Stimulated activated naive B cell treated with anti-CD40 and anti-IgM and Interleukin-4, amounts not matched to agents 10 μg/mL and 1 μg/mL and 100 μg/mL, for 72 hours (primary cell): ENCODE measurements at regions not wholly inside any gene's neighbourhood (a gene's known extent, or its start where the extent isn't known, plus 50 kb on each side); places are given as distances from the start of the nearest gene placed in this dataset.
A peak's percentile ranks its signal among the peaks of the same experiment; 100 is the strongest.

Experiments
- ATAC-seq, 2 donors: fragments of 150-1000 bp; cut with Tn5 transposase; replicated peaks; 2 replicates each; pipeline ENCODE4 v1.10.0; 2021; ENCODE audit warnings: moderate library complexity in 1 of 2
- DNase-seq: peaks from one replicate; pipeline ENCODE4 v3.0.0; 2021
- H3K27ac Mint-ChIP-seq: one replicate; pipeline ENCODE4 v1.8.0; 2022; ENCODE audit warnings: mild to moderate bottlenecking, mixed read lengths
- H3K27me3 Mint-ChIP-seq, 2 donors: one replicate each; pipeline ENCODE4 v1.8.0; 2022; ENCODE audit warnings: mixed read lengths in 2 of 2
- H3K36me3 Mint-ChIP-seq, 2 donors: one replicate each; pipeline ENCODE4 v1.8.0; 2022; ENCODE audit warnings: mixed read lengths in 2 of 2, mild to moderate bottlenecking in 1 of 2
- H3K4me1 Mint-ChIP-seq, 2 donors: one replicate each; pipeline ENCODE4 v1.8.0; 2022; ENCODE audit warnings: mixed read lengths in 2 of 2, mild to moderate bottlenecking in 1 of 2
- H3K4me3 Mint-ChIP-seq, 2 donors: one replicate each; pipeline ENCODE4 v1.8.0; 2022; ENCODE audit warnings: mild to moderate bottlenecking in 2 of 2, mixed read lengths in 2 of 2, moderate library complexity in 1 of 2
- H3K9me3 Mint-ChIP-seq, 2 donors: one replicate each; pipeline ENCODE4 v1.8.0; 2022; ENCODE audit warnings: mixed read lengths in 2 of 2, mild to moderate bottlenecking in 1 of 2

DNA sequence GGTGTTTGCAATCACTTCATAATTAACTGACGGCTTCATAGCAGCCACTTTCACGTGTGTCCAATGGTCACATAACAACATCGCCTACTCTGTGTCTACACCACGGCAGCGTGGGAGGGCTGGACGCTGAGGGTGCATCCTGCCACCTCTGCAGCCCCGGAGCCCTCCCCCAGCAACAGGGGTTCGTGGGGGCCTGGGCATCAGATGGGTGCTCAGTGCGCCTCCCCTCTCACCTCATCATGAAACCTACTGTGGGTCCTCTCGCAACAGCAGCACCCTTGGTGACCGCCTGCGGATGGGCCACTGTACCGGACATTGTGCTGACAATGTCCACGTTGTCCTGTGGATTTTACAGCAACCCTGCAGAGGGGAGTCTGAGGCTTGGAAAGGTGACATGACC is 193.5 kb downstream of the UQCRFS1 start:
- Mint-ChIP-seq H3K4me3 (no peak overlapping the region), H3K36me3 (no peaks in the 10 kb centered on the region), H3K9me3 (no peaks in the 10 kb centered on the region), H3K27me3 (peaks cover 0 to 6% of the 10 kb centered on the region in 2 donors), H3K4me1 (no peaks in the 10 kb centered on the region), H3K27ac (no peak overlapping the region)
- DNase-seq (no peak), ATAC-seq (no peak)

DNA sequence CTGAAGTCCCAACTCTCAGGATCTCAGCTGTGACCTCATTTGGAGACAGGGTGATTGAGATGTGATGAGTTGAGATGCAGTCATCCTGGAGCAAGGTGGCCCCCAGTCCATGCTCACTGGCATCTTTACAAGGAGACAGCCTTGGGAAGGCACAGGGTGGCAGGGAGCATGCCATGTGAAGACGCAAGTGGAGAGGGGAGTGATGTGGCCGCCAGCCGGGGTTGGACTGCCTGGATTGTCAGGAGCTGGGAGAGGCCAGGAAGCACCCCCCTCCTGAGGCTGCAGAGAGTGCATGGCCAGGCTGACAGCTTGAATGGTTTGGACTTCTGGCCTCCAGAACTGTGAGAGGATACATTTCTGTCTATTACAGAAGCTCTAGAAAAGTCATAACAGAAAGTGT is 194.4 kb downstream of the UQCRFS1 start:
- H3K4me1 Mint-ChIP-seq: no peaks in the 10 kb centered on the region
- H3K36me3 Mint-ChIP-seq: no peaks in the 10 kb centered on the region
- H3K4me3 Mint-ChIP-seq: no peak overlapping the region
- peaks cover 0 to 6% of the 10 kb centered on the region in 2 donors for H3K27me3 Mint-ChIP-seq
- no peaks in the 10 kb centered on the region for H3K9me3 Mint-ChIP-seq
- ATAC-seq: no peak
- no peak overlapping the region for H3K27ac Mint-ChIP-seq
- DNase-seq: no peak

DNA sequence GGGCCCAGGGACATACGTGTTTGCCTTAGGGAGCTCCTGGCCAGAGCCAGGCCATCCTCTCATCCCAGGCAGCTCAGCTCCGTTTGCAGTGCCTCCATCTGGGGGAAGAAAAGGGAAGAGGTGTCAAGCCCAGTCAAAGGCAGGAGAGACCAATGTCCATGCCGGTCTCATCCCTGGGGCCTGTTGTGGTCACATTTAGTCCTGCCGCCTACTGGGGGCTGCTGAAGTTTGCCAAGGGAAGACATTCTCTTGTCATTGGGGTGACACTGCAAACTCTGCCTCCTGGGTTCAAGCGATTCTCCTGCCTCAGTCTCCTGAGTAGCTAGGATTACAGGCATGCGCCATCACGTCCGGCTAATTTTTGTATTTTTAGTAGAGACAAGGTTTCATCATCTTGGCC is 195.2 kb downstream of the UQCRFS1 start:
- Mint-ChIP-seq H3K9me3 (no peaks in the 10 kb centered on the region), H3K36me3 (no peaks in the 10 kb centered on the region), H3K4me3 (no peak overlapping the region), H3K27ac (no peak overlapping the region), H3K4me1 (no peaks in the 10 kb centered on the region), H3K27me3 (peaks cover 0 to 6% of the 10 kb centered on the region in 2 donors)
- no peak for DNase-seq
- no peak for ATAC-seq

DNA sequence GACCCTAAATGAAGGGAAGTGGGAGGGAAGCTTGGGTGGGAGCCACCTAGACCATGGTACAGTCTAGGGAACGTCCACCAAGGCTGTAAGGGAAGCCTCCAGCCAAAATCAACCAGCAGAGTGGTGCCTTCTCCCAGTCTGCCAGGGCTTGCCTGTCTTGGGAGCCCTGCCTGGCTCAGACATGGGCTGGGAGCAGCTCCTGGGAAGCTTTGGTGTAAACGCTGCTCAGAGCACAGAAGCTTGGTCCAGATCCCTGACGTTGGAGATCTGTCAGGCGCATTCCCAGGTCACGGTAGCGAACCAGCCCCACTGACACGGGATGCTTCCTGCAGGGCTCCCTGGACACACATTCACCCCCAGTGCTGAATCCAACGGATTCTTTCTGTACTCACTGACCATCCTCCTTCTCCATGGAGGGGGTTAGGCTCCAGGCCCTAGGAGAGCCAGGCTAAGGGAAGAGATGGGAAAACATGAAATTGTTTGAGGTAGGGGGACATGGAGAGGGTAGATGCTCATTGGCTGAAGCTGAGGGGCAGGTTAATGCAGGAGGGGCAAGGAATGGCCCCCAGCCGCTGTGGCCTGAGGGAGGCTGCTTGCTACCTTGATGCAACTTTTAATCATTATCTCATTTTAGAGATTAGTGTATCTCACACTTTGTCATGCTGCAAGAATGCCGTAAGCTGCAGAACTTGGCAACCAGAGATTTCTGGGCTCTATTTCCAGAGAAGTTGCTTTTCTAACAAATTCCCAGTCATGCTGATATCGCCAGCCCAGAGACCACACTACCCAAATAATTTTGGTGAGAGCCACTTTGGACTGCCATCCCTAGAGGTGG is 195.8 kb downstream of the UQCRFS1 start:
- DNase-seq (no peak), ATAC-seq (no peak)
- no peaks in the 10 kb centered on the region for H3K9me3 Mint-ChIP-seq
- peaks cover 0 to 6% of the 10 kb centered on the region in 2 donors for H3K27me3 Mint-ChIP-seq
- H3K36me3 Mint-ChIP-seq: no peaks in the 10 kb centered on the region
- no peak overlapping the region for H3K27ac Mint-ChIP-seq
- no peaks in the 10 kb centered on the region for H3K4me1 Mint-ChIP-seq
- no peak overlapping the region for H3K4me3 Mint-ChIP-seq

DNA sequence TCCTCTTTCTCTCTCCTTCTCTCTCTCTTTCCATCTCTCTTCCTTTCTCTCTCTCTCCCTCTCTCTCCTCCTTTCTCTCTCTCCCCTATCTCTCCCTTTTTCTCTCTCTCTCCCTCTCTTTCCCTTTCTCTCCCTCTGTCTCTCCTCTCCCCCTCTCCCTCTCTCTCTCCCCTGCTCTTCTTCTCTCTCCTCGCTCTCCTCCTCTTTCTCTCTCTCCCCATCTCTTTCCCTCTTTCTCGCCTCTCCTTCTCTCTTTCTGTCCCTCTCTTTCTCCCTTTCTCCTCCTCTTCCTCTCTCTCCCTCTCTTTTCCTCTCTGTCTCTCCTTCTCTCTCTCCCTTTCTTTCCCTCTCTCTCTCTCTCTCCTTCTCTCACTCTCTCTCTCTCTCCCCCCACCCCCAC is 196.6 kb downstream of the UQCRFS1 start:
- Mint-ChIP-seq H3K27me3 (peaks cover 0 to 6% of the 10 kb centered on the region in 2 donors), H3K36me3 (no peaks in the 10 kb centered on the region), H3K4me3 (no peak overlapping the region), H3K27ac (no peak overlapping the region), H3K4me1 (no peaks in the 10 kb centered on the region), H3K9me3 (no peaks in the 10 kb centered on the region)
- ATAC-seq (no peak), DNase-seq (no peak)

DNA sequence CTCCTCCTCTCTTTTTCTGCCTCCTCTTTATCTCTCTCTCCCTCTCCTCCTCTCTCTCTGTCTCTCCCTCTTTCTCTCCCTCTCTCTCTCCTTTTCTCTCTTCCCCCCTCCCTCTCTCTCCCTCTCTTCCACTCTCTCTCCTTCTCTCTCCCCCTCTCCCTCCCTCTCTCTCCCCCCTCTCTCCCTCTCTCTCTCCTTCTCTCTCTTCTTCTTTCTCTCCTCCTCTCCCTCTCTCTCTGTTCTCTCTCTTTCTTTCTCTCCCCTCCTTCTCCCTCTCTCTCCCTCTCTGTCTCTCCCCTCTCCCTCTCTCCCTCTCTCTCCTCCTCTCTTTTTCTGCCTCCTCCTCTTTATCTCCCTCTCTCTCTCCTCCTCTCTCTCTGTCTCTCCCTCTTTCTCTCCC is 197.4 kb downstream of the UQCRFS1 start:
- no peak for DNase-seq
- Mint-ChIP-seq H3K36me3 (no peaks in the 10 kb centered on the region), H3K4me1 (no peaks in the 10 kb centered on the region), H3K27ac (no peak overlapping the region), H3K9me3 (no peaks in the 10 kb centered on the region), H3K4me3 (no peak overlapping the region), H3K27me3 (peaks cover 0 to 6% of the 10 kb centered on the region in 2 donors)
- ATAC-seq: no peak

DNA sequence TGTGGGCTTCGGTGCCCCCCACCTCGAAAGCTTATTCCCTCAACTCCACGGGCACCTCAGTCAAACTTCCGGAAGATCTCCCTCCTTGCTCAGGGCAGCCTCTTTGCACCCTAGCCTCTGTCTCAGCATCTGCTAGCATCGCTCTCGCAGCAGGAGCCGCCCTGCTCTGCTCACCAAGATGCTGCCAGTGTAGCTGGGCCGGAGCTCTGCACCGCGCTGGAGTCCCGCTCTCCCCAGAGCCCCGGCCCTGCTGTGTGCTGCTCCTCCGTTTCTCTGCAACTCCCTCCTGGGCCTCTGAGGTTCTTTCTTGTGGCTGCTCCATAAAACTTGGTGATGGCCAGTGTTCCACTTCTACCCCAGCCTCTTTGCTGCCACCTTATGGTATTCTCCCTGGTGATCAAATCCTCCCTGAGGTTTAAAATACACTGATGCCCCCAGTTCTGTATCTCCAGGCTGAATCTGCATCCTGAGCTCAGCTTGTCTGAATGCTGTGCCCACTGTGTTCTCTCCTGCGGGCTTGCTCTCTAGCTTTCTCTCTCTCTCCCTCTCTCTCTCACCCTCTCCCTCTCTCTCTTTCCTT is 198.0 kb downstream of the UQCRFS1 start:
- no peaks in the 10 kb centered on the region for H3K4me1 Mint-ChIP-seq
- no peaks in the 10 kb centered on the region for H3K36me3 Mint-ChIP-seq
- DNase-seq: no peak
- H3K27me3 Mint-ChIP-seq: peaks cover 0 to 6% of the 10 kb centered on the region in 2 donors
- no peak overlapping the region for H3K4me3 Mint-ChIP-seq
- ATAC-seq: peak in 1 of 2 donors; percentile 36
- no peaks in the 10 kb centered on the region for H3K9me3 Mint-ChIP-seq
- no peak overlapping the region for H3K27ac Mint-ChIP-seq

DNA sequence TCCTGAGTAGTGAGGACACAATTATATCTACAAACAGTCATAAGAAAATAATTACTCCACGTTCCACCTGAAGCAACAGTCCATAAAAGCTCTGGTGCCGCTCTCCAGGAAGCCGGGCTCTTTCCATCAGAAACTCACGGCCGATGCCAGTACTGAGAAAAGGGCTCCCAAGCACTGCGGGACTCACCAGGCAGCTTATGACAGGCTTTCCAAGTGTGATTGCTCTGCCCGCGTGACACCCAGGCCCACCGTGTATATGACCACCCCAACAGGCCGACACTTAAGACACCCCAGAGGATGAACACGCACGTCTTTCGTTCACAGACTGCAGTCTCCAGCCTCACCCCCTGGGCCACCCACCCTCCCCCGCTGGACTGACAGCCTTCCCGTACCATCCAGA is 199.0 kb downstream of the UQCRFS1 start:
- no peaks in the 10 kb centered on the region for H3K36me3 Mint-ChIP-seq
- no peak overlapping the region for H3K27ac Mint-ChIP-seq
- H3K4me1 Mint-ChIP-seq: no peaks in the 10 kb centered on the region
- H3K4me3 Mint-ChIP-seq: no peak overlapping the region
- DNase-seq: no peak
- peaks cover 0 to 6% of the 10 kb centered on the region in 2 donors for H3K27me3 Mint-ChIP-seq
- H3K9me3 Mint-ChIP-seq: no peaks in the 10 kb centered on the region
- no peak for ATAC-seq

DNA sequence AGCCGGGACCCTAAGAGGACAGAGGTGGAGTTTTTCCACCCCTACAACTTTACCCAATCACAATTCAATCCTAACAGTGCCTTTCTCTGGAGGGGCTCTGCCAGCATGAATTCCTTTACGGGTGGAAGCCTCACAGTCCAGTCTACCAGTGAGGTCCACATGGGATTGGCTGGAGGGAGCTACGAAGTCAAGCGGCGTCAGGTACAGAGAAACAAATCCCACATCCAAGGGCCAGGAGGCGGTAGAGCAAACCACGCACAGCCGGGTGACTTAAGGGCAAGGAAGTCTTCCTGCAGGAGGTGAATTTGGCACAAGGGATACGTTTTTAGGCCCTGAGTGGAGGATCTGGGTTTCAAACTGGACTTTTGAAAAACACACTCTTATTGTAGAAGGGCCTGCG is 199.6 kb downstream of the UQCRFS1 start:
- Mint-ChIP-seq H3K27ac (no peak overlapping the region), H3K4me3 (no peak overlapping the region), H3K36me3 (no peaks in the 10 kb centered on the region), H3K9me3 (no peaks in the 10 kb centered on the region), H3K4me1 (no peaks in the 10 kb centered on the region), H3K27me3 (peaks cover 0 to 6% of the 10 kb centered on the region in 2 donors)
- ATAC-seq (no peak), DNase-seq (no peak)

DNA sequence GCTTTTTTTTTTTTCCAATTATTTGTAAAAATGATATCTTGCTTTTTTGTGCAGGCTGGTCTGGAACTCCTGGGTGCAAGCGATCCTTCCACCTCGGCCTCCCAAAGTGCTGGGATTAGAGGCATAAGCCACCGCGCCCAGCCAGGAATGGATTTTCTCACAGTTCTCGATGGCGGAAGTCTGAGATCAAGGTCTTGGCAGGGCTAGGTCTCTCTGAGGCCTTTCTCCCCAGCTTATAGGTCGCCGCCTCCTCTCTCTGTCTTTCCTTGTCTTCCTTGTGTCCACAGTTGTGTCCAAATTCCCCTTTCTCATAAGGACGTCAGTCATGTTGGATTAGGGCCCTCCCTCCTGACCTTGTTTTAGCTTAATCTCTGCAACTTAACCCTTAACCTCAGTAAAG is 200.5 kb downstream of the UQCRFS1 start:
- Mint-ChIP-seq H3K36me3 (no peaks in the 10 kb centered on the region), H3K27ac (no peak overlapping the region), H3K27me3 (peaks cover 0 to 6% of the 10 kb centered on the region in 2 donors), H3K4me3 (no peak overlapping the region), H3K9me3 (no peaks in the 10 kb centered on the region), H3K4me1 (no peaks in the 10 kb centered on the region)
- no peak for DNase-seq
- no peak for ATAC-seq

DNA sequence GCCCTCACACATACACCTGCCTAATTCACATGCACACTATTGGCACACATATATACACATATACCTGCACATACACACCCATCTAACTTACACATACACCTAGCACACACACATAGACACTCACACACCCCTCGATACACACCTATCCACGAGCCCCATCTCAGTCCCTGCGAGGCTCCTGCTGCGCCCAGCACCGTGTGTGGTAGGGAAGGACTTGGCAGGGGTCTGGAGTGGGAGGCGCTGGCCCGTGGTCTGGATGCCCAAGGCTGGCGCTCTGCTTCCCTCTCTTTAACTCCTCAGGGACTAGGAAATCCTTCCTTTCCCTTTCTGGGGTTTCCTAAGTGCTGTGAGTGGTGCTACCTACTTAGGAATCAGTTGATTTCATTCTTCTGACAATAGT is 202.7 kb downstream of the UQCRFS1 start:
- Mint-ChIP-seq H3K4me3 (no peak overlapping the region), H3K4me1 (no peaks in the 10 kb centered on the region), H3K9me3 (no peaks in the 10 kb centered on the region), H3K27me3 (no peaks in the 10 kb centered on the region), H3K27ac (no peak overlapping the region), H3K36me3 (no peaks in the 10 kb centered on the region)
- no peak for DNase-seq
- ATAC-seq: no peak

DNA sequence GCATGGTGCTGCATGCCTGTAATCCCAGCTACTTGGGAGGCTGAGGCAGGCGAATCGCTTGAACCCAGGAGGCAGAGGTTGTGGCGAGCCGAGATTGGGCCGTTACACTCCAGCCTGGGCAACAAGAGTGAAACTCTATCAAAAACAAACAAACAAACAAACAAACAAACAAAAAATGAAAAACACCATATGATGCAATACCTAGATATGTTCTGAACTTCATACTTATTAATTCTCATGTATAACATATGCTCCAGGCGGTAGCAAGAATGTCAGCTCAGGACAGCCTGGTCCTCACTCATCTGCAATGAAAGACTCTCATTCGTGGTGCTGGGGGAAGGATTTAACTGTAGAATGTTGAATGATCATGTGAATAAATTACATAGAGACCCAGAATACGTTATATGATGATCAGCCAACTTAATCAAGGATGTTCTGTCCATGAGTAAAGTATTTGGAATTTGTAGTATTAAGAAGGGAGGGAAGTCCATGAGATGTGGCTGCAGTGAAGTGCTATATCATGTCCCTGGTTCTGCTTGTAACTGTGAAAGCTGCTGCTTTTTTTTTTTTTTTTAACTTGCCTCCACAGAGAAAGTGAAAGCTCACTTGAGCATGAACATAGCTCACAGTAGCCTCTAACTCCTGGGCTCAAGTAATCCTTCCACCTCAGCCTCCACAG is 206.8 kb downstream of the UQCRFS1 start:
- H3K36me3 Mint-ChIP-seq: no peaks in the 10 kb centered on the region
- no peaks in the 10 kb centered on the region for H3K9me3 Mint-ChIP-seq
- no peaks in the 10 kb centered on the region for H3K27me3 Mint-ChIP-seq
- ATAC-seq (no peak), DNase-seq (no peak)
- no peaks in the 10 kb centered on the region for H3K4me1 Mint-ChIP-seq
- H3K27ac Mint-ChIP-seq: no peak overlapping the region
- H3K4me3 Mint-ChIP-seq: no peak overlapping the region

DNA sequence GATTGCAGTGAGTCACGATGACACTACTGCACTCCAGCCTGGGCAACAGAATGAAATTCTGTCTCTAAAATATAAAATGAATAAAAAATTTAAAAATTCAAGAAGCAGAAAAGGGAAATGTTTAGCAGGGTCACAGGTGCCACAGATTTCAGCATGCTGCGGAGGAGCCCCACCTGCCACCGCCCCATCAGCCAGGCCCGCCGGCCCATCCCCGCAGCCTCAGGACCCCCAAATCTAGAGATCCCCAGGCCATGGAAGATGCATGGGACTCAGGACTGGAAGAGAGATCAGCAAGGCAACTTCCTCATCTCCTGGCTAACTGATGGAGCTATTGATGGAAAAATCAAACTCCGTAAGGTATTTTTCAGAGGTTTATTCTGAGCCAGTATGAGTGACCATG is 208.2 kb downstream of the UQCRFS1 start:
- H3K4me1 Mint-ChIP-seq: no peaks in the 10 kb centered on the region
- H3K4me3 Mint-ChIP-seq: no peak overlapping the region
- no peak overlapping the region for H3K27ac Mint-ChIP-seq
- no peaks in the 10 kb centered on the region for H3K36me3 Mint-ChIP-seq
- DNase-seq (no peak), ATAC-seq (no peak)
- no peaks in the 10 kb centered on the region for H3K27me3 Mint-ChIP-seq
- no peaks in the 10 kb centered on the region for H3K9me3 Mint-ChIP-seq

DNA sequence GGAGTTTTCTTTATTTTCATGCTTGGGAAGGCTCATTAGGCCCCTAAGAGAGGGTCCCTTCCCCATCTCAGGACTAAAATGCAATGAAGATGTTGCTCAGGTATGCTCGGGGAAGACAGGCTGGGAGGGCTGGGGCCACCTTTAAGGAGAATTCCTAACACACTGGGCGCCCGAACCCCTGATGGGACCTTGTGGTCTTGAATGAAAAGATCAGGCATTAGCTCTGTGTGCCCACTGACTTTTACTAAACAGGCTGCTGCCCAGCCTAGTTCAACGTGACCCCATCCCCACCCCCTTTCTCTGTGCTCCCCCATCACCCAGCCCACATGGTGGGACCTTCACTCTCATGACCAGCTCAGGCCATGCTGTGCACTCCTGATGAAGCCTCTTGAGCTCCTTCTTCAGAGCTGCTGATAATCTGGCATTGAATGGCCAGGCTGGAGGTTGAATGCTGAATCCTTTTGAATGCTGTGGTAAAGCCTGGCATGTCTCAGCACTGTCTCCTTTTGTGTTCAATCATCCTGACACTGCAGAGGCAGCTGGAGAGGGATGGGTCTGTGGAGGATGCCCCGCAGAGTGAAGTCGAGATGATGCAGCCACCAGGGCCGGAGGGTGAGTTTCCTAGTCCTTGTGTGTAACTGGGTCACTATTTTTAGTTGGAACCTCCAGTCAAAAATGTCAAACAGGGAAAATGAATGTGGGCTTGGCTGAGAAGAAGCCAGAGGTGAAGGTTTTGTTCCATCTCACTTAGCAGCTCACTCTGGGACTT is 209.1 kb downstream of the UQCRFS1 start:
- ATAC-seq: no peak
- DNase-seq: no peak
- Mint-ChIP-seq H3K36me3 (no peaks in the 10 kb centered on the region), H3K27ac (no peak overlapping the region), H3K4me3 (no peak overlapping the region), H3K4me1 (no peaks in the 10 kb centered on the region), H3K27me3 (peaks cover 0 to 5% of the 10 kb centered on the region in 2 donors), H3K9me3 (peaks cover 5% of the 10 kb centered on the region in 2 donors)
